Hindlimb muscle (tissue), 1 donor: ENCODE measurements at regions not wholly inside any gene's neighbourhood (a gene's known extent, or its start where the extent isn't known, plus 50 kb on each side); places are given as distances from the start of the nearest gene placed in this dataset.

ENCODE experiments used
- DNase-seq: peaks from one replicate; pipeline ENCODE4 v3.0.0-alpha.2; 2013

DNA sequence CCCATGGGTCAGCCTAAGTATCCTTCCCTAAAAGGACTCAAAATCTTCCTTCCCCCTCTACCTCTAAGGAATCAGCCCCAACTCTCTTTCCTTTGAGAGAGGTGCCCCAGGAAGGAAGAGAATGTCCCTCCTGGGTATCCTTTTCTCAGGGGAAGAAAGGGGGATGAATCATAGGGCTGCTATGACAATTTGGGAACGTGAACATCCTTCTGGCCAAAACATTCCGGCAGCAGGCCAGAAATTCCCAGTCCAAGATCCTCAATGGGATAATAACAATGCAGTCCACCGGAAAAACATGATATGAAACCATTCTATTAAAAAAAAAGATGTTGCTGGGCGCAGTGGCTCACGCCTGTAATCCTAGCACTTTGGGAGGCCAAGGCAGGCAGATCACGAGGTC is 50.8 kb upstream of the CACNA2D3 start:
- DNase-seq = no peak

DNA sequence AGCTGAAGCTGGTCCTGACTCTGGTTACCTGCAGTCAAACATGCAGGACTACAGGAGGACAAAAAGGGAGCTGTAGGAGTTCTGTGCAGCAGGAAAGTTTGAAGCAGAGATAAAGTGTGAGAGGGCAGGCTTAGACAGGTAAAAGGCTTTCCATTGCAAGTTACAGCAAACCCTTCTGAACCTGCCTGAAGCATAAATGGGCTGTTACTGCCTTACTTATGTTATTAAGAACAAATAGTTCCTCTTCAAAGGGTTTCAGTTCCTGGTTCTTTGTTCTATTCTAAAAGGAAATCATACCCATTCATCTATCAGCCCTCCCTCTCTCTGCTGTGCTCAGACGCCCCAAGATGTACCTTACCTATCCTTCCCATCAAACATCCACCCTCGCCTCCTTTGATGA is 52.4 kb upstream of the CACNA2D3 start:
- no peak for DNase-seq

GRCh38 chr3:54067055-54067698 is 55.2 kb upstream of the CACNA2D3 start:
- DNase-seq = no peak

DNA sequence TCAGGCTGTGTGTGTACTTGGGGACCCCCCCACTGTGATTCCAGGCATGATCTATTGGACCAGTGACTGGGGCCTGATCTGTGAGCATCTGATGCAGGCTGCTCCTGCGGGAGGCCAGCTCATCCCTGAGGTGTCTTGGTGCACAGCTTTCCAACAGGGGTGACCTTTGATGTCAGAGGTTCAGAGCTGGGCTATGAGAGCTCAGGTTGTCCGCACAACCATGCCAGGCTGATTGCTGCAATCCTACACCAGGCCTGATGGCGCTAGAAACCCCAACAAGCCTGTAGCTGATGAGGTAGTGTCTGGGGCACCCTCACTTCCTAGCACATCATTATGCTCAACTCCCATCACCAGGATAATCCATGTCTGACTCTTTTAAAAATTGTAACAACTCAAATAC is 56.1 kb upstream of the CACNA2D3 start:
- no peak for DNase-seq

GRCh38 chr3:54065586-54065985 is 56.8 kb upstream of the CACNA2D3 start:
- DNase-seq = no peak

GRCh38 chr3:54065140-54065539 is 57.2 kb upstream of the CACNA2D3 start:
- no peak for DNase-seq

DNA sequence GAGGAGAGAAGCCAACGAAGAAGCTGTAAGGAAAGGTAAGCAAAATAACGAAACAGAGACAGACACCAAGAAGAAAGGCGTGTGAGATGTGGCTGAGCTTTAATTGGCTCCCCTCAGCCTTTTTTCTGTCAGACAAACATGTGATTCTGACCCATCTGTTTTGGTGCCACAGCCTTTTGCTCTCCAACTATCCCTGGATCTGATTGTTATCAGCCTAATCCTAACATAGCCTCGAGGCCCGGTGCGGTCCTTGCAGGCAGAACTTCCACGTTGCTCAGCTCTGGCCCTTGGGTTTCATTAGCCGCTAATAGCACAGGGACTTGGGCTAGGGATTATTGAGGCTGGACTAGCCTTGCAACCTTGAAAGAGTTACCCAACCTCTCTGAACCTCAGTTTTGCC is 57.9 kb upstream of the CACNA2D3 start:
- no peak for DNase-seq

- DNase-seq = no peak
Measured at GRCh38 chr3:54062546-54062945, 59.8 kb upstream of the CACNA2D3 start.

- no peak for DNase-seq
Measured at GRCh38 chr3:54056521-54056920, 65.8 kb upstream of the CACNA2D3 start.

- DNase-seq = no peak
Measured at GRCh38 chr3:54053882-54054281, 68.5 kb upstream of the CACNA2D3 start.

GRCh38 chr3:54053211-54053610 is 69.1 kb upstream of the CACNA2D3 start:
- no peak for DNase-seq

GRCh38 chr3:54047568-54047967 is 74.8 kb upstream of the CACNA2D3 start:
- DNase-seq = no peak

DNA sequence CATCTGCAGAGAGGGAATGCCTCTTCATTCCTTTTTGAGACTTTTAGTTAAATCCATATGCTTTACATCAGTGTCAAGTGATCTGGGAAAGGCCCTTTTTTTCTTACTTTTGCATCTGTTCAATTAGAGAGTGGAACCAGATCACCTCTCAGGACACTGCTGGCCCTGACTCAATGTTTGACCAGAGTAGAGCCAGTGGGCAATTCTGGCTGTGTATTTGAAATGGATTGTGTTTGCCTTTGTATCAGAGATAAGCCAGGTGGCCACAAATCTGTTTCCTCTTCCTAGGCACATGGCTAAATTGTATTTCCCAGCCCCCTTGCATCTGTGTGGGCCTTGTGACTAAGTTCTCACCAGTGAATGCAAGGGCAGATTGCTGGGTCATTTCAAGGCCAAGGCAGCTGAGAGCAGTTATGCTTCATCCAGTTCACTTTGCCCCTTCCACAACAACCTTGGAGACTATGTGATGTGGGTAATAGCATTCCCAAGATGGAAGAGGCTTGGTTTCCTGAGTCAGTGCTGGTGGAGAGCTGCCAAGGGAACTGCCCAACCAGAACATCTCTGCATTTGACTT is 75.6 kb upstream of the CACNA2D3 start:
- no peak for DNase-seq

DNA sequence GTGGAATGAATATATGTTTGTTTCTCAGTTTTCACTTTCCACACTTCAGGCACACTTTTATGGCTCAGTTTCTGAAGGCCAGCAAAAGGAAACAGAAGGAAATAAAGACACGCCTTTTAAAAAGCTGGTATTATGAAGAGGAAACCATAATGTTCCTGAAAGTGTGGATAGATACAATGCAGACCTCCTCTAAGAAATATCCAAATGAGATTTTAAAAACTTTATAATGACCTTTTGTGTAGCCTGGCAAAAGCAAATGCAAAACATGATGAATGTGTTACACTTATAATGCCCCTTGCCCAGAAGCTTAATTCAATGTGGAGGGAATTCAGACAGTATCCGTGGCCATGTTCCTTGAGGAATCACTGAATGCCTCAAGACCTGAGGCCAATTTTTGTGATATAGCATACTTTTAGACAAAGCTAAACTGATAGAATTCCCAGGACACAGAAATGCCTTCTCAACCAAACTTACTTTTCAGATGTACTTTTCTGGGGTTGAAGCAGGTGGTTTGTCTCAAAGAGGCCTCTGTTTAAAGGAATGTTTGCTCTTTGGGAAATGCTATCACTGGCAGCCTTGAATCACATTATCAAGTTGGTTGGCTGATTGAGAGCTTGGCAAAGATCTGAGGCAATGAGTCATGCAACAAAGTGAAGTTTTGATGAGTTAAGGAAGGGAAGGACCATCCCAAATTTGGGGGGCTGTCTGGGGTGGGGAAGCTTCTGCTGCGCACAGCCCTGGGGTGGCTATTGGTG is 77.1 kb upstream of the CACNA2D3 start:
- no peak for DNase-seq

DNA sequence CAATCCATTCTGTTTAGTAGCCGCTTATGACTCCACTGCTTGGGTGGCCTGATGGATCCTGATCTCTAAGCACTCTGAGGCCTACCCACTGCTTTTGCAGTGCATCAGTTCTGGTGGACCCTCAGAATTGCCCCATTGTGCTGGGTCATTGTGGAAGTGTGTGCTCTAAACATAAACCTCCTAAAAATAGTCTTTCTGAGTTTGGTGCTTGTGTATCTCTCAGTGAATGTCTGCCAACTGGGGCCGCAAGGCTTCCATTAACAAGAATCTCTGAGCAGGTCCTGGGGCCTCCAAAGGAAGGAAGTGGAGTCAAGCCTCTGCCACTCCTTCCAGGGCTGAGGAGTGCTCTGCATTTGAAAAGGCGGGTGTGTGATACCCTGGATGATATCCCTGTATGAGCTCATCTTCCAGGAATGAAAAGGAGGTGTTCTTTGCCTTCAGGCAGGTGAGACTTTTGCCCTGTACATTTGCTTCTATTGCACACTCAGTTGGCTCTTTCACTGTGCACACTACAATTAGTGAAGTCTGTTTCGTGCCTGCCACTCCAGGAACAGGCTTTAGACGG is 80.0 kb upstream of the CACNA2D3 start:
- DNase-seq = no peak

- no peak for DNase-seq
Measured at GRCh38 chr3:54040476-54040875, 81.9 kb upstream of the CACNA2D3 start.

- no peak for DNase-seq
Measured at GRCh38 chr3:54038391-54038790, 84.0 kb upstream of the CACNA2D3 start.

DNA sequence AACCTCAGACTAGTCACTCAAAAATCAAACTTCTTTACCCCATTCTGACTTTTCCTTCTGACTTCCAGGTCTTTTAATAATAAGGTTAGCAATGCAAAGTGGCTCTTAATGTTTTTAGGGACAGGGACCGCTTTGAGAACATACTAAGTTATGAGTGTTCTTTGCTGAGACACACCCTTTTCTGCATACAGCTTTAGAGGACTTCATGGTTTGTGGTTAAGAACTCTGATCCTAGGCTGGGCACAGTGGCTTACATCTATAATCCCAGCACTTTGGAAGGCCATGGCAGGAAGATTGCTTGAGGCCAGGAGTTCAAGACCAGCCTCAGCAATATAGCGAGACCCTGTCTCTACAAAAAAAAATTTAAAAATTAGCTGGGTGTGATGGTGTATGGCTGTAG is 85.8 kb upstream of the CACNA2D3 start:
- no peak for DNase-seq

DNA sequence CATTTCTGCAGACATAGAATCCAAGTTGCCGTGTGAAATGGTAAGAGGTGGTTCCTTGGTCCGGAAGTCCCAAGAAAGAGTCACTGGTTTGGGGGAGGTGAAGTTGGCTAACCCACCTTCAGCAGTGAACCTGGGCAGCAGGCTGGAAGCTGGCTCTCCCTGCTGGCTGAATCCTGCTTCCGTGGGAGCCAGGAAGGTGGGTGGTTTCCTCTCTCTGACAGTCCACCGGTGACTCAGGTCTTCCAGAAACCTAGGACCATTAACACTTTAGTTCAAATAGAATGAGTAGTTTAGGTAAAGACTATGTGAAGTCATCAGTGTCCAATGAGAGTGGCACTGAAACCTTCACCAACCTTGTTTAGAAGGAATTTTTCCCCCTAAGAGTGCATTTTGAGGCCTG is 87.4 kb upstream of the CACNA2D3 start:
- DNase-seq = peak; percentile 33

GRCh38 chr3:54033761-54034160 is 88.6 kb upstream of the CACNA2D3 start:
- DNase-seq = no peak

- DNase-seq = no peak
Measured at GRCh38 chr3:54032598-54032997, 89.8 kb upstream of the CACNA2D3 start.

GRCh38 chr3:54028372-54028771 is 94.0 kb upstream of the CACNA2D3 start:
- no peak for DNase-seq

GRCh38 chr3:54026543-54026942 is 95.8 kb upstream of the CACNA2D3 start:
- DNase-seq = peak; percentile 58

DNA sequence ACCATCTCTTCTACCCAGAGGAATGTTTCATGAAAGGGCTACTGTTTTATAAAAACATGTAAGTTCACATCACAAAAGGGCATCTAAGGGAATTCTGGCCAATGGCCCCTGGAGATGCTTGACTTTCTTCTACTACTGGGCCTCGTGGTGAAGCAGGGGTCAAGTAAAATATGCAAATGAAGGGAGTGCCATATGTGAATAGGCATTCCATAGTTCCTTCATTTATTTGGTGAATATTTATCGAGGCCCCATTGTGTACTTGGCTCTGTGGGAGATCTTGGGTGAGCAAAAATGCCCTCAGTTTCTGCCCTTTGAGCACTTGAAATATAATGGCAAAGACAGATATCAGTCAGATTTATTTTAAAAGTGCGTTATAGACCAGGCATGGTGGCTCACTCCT is 101.3 kb upstream of the CACNA2D3 start:
- DNase-seq = no peak
